ENCODE measurements at regions not wholly inside any gene's neighbourhood (a gene's known extent, or its start where the extent isn't known, plus 50 kb on each side); places are given as distances from the start of the nearest gene placed in this dataset.
"Not testable (repeated sequence)": the region's sequence is repeated elsewhere in the genome, so short reads cannot be mapped to it uniquely, and the experiment has no call there.

DNA sequence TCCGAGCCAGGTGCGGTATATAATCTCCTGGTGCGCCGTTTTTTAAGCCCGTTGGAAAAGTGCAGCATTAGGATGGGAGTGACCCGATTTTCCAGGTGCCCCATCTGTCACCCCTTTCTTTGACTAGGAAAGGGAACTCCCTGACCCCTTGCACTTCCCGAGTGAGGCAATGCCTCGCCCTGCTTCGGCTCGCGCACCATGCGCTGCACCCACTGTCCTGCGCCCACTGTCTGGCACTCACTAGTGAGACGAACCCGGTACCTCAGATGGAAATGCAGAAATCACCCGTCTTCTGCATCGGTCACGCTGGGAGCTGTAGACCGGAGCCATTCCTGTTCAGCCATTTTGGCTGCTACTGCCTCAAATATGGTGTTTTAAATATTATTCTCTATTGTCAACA, 198.0 kb downstream of the MEIS1 start:
- WGBS (ENCODE audit: insufficient coverage, insufficient read length), result no CpG with 5 or more reads among the region's 19 CpGs
- not testable (repeated sequence) for H3K4me1 ChIP-seq (ENCODE audit: control insufficient read depth, insufficient read depth, low read length); H3K27ac ChIP-seq (ENCODE audit: low read length); H3K27me3 ChIP-seq (ENCODE audit: control insufficient read depth, insufficient read depth, low read length); H3K36me3 ChIP-seq (ENCODE audit: control insufficient read depth, insufficient read depth, low read length); H3K4me3 ChIP-seq (ENCODE audit: low read length); DNase-seq (ENCODE audit: low read depth, low spot score); H3K9me3 ChIP-seq (ENCODE audit: control insufficient read depth, insufficient read depth, low read length)

DNA sequence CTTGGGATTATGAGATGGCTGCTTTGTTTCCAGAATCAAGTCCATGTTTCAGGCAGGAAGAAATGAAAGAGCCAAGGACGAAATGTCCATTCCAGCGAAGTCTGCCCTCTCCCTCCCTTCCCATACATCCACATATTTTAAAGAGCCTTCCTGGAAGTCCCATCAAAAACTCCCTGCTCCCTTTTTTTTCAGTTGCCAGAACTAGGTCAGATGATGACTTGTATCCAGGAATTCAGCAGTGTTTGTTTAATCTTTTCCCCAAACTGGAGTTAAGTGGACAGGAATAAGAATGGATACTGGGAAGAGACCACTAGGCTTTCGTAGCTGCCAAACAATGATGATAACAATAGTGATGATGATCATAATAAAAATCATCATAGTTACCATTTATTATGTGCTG, 198.7 kb downstream of the MEIS1 start:
- DNase-seq (ENCODE audit: low read depth, low spot score), result no peak
- no peak overlapping the region for H3K27ac ChIP-seq (ENCODE audit: low read length)
- no peak overlapping the region for H3K4me3 ChIP-seq (ENCODE audit: low read length)
- WGBS (ENCODE audit: insufficient coverage, insufficient read length), result no CpG with 5 or more reads among the region's 3 CpGs
- H3K36me3 ChIP-seq (ENCODE audit: control insufficient read depth, insufficient read depth, low read length), result no peaks in the 10 kb centered on the region
- H3K27me3 ChIP-seq (ENCODE audit: control insufficient read depth, insufficient read depth, low read length), result no peaks in the 10 kb centered on the region
- H3K9me3 ChIP-seq (ENCODE audit: control insufficient read depth, insufficient read depth, low read length), result no peaks in the 10 kb centered on the region
- H3K4me1 ChIP-seq (ENCODE audit: control insufficient read depth, insufficient read depth, low read length), result no peaks in the 10 kb centered on the region

DNA sequence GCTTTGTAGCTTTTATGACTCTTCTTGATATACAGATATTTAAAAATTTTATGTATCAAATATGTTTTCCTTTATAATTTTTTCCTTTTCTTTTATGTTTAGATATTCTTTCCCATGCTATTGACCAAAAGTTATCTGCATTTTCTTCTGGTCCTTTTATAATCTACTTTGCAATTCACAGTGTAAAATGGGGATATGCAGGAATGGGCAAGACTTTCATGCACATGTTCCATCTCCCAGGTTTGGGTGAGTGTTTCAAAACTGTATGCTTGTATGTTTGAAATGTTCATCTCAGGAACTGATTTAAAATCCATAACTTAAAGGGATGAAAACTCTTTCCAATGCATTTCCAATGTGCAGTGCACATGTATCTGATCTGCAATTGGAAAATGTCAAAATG, 199.9 kb downstream of the MEIS1 start:
- Histone ChIP-seq H3K36me3 (ENCODE audit: control insufficient read depth, insufficient read depth, low read length) (no peaks in the 10 kb centered on the region), H3K4me3 (ENCODE audit: low read length) (no peak overlapping the region), H3K27me3 (ENCODE audit: control insufficient read depth, insufficient read depth, low read length) (no peaks in the 10 kb centered on the region), H3K4me1 (ENCODE audit: control insufficient read depth, insufficient read depth, low read length) (no peaks in the 10 kb centered on the region), H3K27ac (ENCODE audit: low read length) (no peak overlapping the region), H3K9me3 (ENCODE audit: control insufficient read depth, insufficient read depth, low read length) (no peaks in the 10 kb centered on the region)
- no peak for DNase-seq (ENCODE audit: low read depth, low spot score)

DNA sequence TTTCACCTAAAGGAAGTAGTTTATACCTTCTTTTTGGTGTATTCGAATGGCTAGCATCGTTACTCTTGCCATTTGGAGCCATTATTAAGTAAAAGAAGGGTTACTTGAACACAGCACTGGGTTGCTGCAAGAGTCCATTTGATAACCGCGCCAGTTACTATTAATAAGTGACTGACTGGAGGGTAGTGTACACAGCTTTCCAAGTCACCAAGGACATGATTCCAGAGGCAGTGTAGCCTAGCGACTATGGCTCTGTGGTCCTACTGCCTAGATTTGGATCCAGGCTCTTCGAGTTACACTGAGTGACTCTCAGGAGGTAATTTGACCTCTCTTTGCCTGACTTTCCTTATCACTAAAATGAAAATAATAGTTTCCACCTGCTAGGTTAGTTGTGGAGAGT, 206.8 kb downstream of the MEIS1 start:
- Histone ChIP-seq H3K27me3 (ENCODE audit: control insufficient read depth, insufficient read depth, low read length) (no peaks in the 10 kb centered on the region), H3K36me3 (ENCODE audit: control insufficient read depth, insufficient read depth, low read length) (no peaks in the 10 kb centered on the region), H3K27ac (ENCODE audit: low read length) (no peak overlapping the region), H3K9me3 (ENCODE audit: control insufficient read depth, insufficient read depth, low read length) (no peaks in the 10 kb centered on the region), H3K4me3 (ENCODE audit: low read length) (no peak overlapping the region), H3K4me1 (ENCODE audit: control insufficient read depth, insufficient read depth, low read length) (no peaks in the 10 kb centered on the region)
- no CpG with 5 or more reads among the region's 6 CpGs for WGBS (ENCODE audit: insufficient coverage, insufficient read length)
- DNase-seq (ENCODE audit: low read depth, low spot score), result no peak

DNA sequence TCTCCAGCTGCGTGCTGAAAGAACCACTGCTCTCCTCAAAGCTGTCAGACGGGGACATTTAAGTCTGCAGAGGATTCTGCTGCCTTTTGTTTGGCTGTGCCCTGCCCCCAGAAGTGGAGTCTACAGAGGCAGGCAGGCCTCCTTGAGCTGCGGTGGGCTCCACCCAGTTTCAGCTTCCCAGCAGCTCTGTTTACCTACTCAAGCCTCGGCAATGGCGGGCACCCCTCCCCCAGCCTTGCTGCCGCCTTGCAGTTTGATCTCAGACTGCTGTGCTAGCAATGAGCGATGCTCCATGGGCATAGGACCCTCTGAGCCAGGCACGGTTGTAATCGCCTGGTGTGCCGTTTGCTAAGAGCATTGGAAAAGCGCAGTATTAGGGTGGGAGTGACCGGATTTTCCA, 213.2 kb downstream of the MEIS1 start:
- H3K36me3 ChIP-seq (ENCODE audit: control insufficient read depth, insufficient read depth, low read length); H3K27me3 ChIP-seq (ENCODE audit: control insufficient read depth, insufficient read depth, low read length); H3K4me1 ChIP-seq (ENCODE audit: control insufficient read depth, insufficient read depth, low read length); DNase-seq (ENCODE audit: low read depth, low spot score); H3K4me3 ChIP-seq (ENCODE audit: low read length); H3K9me3 ChIP-seq (ENCODE audit: control insufficient read depth, insufficient read depth, low read length); H3K27ac ChIP-seq (ENCODE audit: low read length): not testable (repeated sequence)
- WGBS (ENCODE audit: insufficient coverage, insufficient read length), result no CpG with 5 or more reads among the region's 12 CpGs

- no CpG with 5 or more reads among the region's 4 CpGs for WGBS (ENCODE audit: insufficient coverage, insufficient read length)
Measured at GRCh38 chr2:66649006-66649405, 214.1 kb downstream of the MEIS1 start.

GRCh38 chr2:66651295-66651694, 216.4 kb downstream of the MEIS1 start:
- peaks cover 1% of the 10 kb centered on the region; the same call in 1 of the 2 replicates for H3K4me1 ChIP-seq (ENCODE audit: control insufficient read depth, insufficient read depth, low read length)
- H3K9me3 ChIP-seq (ENCODE audit: control insufficient read depth, insufficient read depth, low read length), result no peaks in the 10 kb centered on the region; the same call in 1 of the 2 replicates
- no peaks in the 10 kb centered on the region for H3K36me3 ChIP-seq (ENCODE audit: control insufficient read depth, insufficient read depth, low read length)
- no peak overlapping the region for H3K27ac ChIP-seq (ENCODE audit: low read length)
- DNase-seq (ENCODE audit: low read depth, low spot score), result no peak
- H3K27me3 ChIP-seq (ENCODE audit: control insufficient read depth, insufficient read depth, low read length), result no peaks in the 10 kb centered on the region
- H3K4me3 ChIP-seq (ENCODE audit: low read length), result no peak overlapping the region

More at GRCh38 chr2:66649006-66649405, 214.1 kb downstream of the MEIS1 start:
- Histone ChIP-seq H3K36me3 (ENCODE audit: control insufficient read depth, insufficient read depth, low read length) (no peaks in the 10 kb centered on the region), H3K27me3 (ENCODE audit: control insufficient read depth, insufficient read depth, low read length) (no peaks in the 10 kb centered on the region), H3K4me3 (ENCODE audit: low read length) (no peak overlapping the region), H3K4me1 (ENCODE audit: control insufficient read depth, insufficient read depth, low read length) (peaks cover 1% of the 10 kb centered on the region; the same call in 1 of the 2 replicates), H3K9me3 (ENCODE audit: control insufficient read depth, insufficient read depth, low read length) (no peaks in the 10 kb centered on the region; the same call in 1 of the 2 replicates), H3K27ac (ENCODE audit: low read length) (no peak overlapping the region)
- DNase-seq (ENCODE audit: low read depth, low spot score), result no peak

DNA sequence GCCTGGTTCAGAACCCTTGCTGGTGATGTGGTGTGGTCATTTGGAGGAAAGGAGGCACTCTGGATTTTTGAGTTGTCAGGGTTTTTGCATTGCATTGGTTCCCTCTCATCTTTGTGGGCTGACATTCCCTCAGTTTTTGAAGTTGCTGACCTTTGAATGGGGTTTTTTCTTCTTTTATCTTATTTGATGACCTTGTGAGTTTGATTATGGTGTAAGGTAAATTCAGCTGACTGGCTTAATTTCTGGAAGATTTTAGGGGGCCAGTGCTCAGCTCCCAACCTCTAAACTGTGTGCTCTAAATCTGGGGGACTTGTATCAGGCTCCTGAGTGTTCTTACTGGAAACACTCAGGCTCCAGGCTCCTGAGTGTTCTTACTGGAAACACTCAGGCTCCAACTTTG, 225.9 kb downstream of the MEIS1 start:
- H3K4me1 ChIP-seq (ENCODE audit: control insufficient read depth, insufficient read depth, low read length), result no peaks in the 10 kb centered on the region
- H3K9me3 ChIP-seq (ENCODE audit: control insufficient read depth, insufficient read depth, low read length), result no peaks in the 10 kb centered on the region
- H3K27ac ChIP-seq (ENCODE audit: low read length), result no peak overlapping the region
- no peaks in the 10 kb centered on the region for H3K36me3 ChIP-seq (ENCODE audit: control insufficient read depth, insufficient read depth, low read length)
- H3K4me3 ChIP-seq (ENCODE audit: low read length), result no peak overlapping the region
- DNase-seq (ENCODE audit: low read depth, low spot score), result no peak
- H3K27me3 ChIP-seq (ENCODE audit: control insufficient read depth, insufficient read depth, low read length), result no peaks in the 10 kb centered on the region

DNA sequence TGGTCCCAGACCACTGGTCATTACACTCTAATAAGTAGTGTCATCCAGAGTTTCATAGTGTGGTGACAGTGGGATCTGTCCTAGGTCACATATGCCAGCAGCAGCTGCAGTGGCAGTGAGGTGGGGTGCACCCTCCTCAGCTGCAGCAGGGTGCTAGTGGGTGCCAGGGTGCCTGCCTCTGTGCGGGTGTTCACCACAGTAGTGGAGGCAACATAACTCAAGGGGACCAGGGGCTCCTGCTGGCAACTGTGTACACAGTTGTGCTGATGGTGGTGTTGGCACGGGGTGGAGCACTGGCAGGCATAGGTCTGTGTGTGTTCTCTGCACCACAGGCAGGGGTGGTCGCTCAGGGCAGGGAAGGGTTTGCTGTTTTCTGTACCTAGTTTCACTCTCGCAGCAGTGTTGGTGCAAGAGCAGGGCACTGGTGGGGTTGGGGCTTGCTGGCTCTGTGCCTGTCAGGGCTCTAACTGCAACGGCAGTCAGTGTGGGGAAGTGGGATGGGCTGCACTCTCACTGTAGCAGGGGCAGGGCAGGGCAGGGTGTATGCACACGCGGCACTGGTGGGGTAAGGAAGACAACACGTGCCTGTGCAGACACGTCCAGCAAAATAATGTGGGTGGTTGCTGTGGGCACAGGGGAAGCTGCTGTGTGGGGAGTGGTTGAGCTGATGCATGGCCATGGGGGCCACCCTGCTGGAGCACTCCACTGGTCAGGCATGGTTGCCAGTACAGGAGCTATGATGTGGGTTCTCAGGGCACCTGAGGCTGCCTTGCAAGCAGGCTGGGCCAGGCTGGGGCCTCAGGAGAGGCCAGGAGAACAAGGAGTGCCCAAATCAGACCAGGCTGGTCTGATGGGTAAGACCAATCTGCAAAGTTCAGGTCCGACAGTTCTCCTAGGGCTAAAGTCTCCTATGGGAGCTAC, 226.6 kb downstream of the MEIS1 start:
- Histone ChIP-seq H3K4me1 (ENCODE audit: control insufficient read depth, insufficient read depth, low read length) (no peaks in the 10 kb centered on the region), H3K27me3 (ENCODE audit: control insufficient read depth, insufficient read depth, low read length) (no peaks in the 10 kb centered on the region), H3K36me3 (ENCODE audit: control insufficient read depth, insufficient read depth, low read length) (no peaks in the 10 kb centered on the region), H3K9me3 (ENCODE audit: control insufficient read depth, insufficient read depth, low read length) (no peaks in the 10 kb centered on the region), H3K27ac (ENCODE audit: low read length) (no peak overlapping the region), H3K4me3 (ENCODE audit: low read length) (no peak overlapping the region)
- WGBS (ENCODE audit: insufficient coverage, insufficient read length), result no CpG with 5 or more reads among the region's 10 CpGs
- DNase-seq (ENCODE audit: low read depth, low spot score), result no peak

GRCh38 chr2:66665124-66665984, 230.4 kb downstream of the MEIS1 start:
- Histone ChIP-seq H3K36me3 (ENCODE audit: control insufficient read depth, insufficient read depth, low read length) (no peaks in the 10 kb centered on the region), H3K4me1 (ENCODE audit: control insufficient read depth, insufficient read depth, low read length) (no peaks in the 10 kb centered on the region), H3K4me3 (ENCODE audit: low read length) (no peak overlapping the region), H3K27me3 (ENCODE audit: control insufficient read depth, insufficient read depth, low read length) (no peaks in the 10 kb centered on the region), H3K27ac (ENCODE audit: low read length) (no peak overlapping the region), H3K9me3 (ENCODE audit: control insufficient read depth, insufficient read depth, low read length) (no peaks in the 10 kb centered on the region)
- DNase-seq (ENCODE audit: low read depth, low spot score), result no peak
- no CpG with 5 or more reads among the region's 5 CpGs for WGBS (ENCODE audit: insufficient coverage, insufficient read length)

All from iPS DF 6.9 (cell line).